Type B pancreatic cell (in vitro differentiated cells): ENCODE measurements at regions not wholly inside any gene's neighbourhood (a gene's known extent, or its start where the extent isn't known, plus 50 kb on each side); places are given as distances from the start of the nearest gene placed in this dataset.

ENCODE experiments used
- DNase-seq: peaks from one replicate; pipeline ENCODE4 v3.0.0; 2021; ENCODE audit warnings: mixed read lengths; ENCODE audit not compliant: unreplicated experiment; ENCODE audit errors: extremely low spot score
- H3K27ac Mint-ChIP-seq: 2 replicates; pipeline ENCODE4 v1.8.0; 2021; ENCODE audit warnings: mild to moderate bottlenecking, mixed read lengths
- H3K27me3 Mint-ChIP-seq: 2 replicates; pipeline ENCODE4 v1.8.0; 2021; ENCODE audit warnings: mixed read lengths
- H3K36me3 Mint-ChIP-seq: 2 replicates; pipeline ENCODE4 v1.8.0; 2021; ENCODE audit warnings: mixed read lengths
- H3K4me1 Mint-ChIP-seq: one replicate; pipeline ENCODE4 v1.8.0; 2021; ENCODE audit warnings: mixed read lengths; ENCODE audit not compliant: unreplicated experiment
- H3K4me3 Mint-ChIP-seq: 2 replicates; pipeline ENCODE4 v1.8.0; 2021; ENCODE audit warnings: mild to moderate bottlenecking, mixed read lengths
- H3K9me3 Mint-ChIP-seq: 2 replicates; pipeline ENCODE4 v1.8.0; 2021; ENCODE audit warnings: mixed read lengths
- CTCF ChIP-seq: fragments of 200-600 bp; sonication (generic); conservative IDR thresholded peaks from 2 replicates; pipeline ENCODE4 v1.5.0; 2021; ENCODE audit warnings: antibody characterized with exemption, mild to moderate bottlenecking

- Mint-ChIP-seq H3K4me1 (no peaks in the 10 kb centered on the region), H3K4me3 (no peak overlapping the region), H3K36me3 (no peaks in the 10 kb centered on the region), H3K9me3 (peaks cover 5% of the 10 kb centered on the region), H3K27ac (no peak overlapping the region), H3K27me3 (no peaks in the 10 kb centered on the region)
- no peak for TF ChIP-seq CTCF
- DNase-seq, result no peak
These were observed 52.3 kb upstream of the MS4A8 start for GRCh38 chr11:60647087-60647486.
